H9 (cell line): ENCODE measurements at regions not wholly inside any gene's neighbourhood (a gene's known extent, or its start where the extent isn't known, plus 50 kb on each side); places are given as distances from the start of the nearest gene placed in this dataset.

Source experiments
- DNase-seq: peaks from one replicate; pipeline ENCODE4 v3.0.0-alpha.2; 2017
- H2AFZ ChIP-seq: one replicate; pipeline ENCODE4 v1.6.1; 2013; ENCODE audit warnings: mild to moderate bottlenecking, low read length, control low read depth, moderate library complexity
- H2AK5ac ChIP-seq: 2 replicates; pipeline ENCODE4 v1.6.1; 2013; ENCODE audit warnings: low read length, control low read depth, mixed read lengths; ENCODE audit not compliant: insufficient read length
- H2BK120ac ChIP-seq: one replicate; pipeline ENCODE4 v1.6.1; 2013; ENCODE audit warnings: low read depth, mild to moderate bottlenecking, low read length, control low read depth, inconsistent platforms; ENCODE audit not compliant: poor library complexity, severe bottlenecking
- H2BK12ac ChIP-seq: 2 replicates; pipeline ENCODE4 v1.6.1; 2013; ENCODE audit warnings: low read length, control low read depth, mixed read lengths, low read depth; ENCODE audit not compliant: insufficient read length
- H2BK15ac ChIP-seq: 2 replicates; pipeline ENCODE4 v1.6.1; 2013; ENCODE audit warnings: low read depth, low read length, control low read depth
- H2BK20ac ChIP-seq: one replicate; pipeline ENCODE4 v1.6.1; 2013; ENCODE audit warnings: low read depth, mild to moderate bottlenecking, low read length, control low read depth, inconsistent platforms; ENCODE audit not compliant: poor library complexity, severe bottlenecking
- H2BK5ac ChIP-seq: 2 replicates; pipeline ENCODE4 v1.6.1; 2013; ENCODE audit warnings: low read length, control low read depth, mixed read lengths; ENCODE audit not compliant: insufficient read length
- H3K14ac ChIP-seq: 2 replicates; pipeline ENCODE4 v1.6.1; 2013; ENCODE audit warnings: low read length, control low read depth; ENCODE audit not compliant: insufficient read depth
- H3K18ac ChIP-seq: 2 replicates; pipeline ENCODE4 v1.6.1; 2013; ENCODE audit warnings: low read depth, mild to moderate bottlenecking, mixed read lengths, low read length, control low read depth; ENCODE audit not compliant: insufficient read length
- H3K23ac ChIP-seq: 2 replicates; pipeline ENCODE4 v1.6.1; 2013; ENCODE audit warnings: low read length, control low read depth, mixed read lengths, low read depth; ENCODE audit not compliant: insufficient read length
- H3K23me2 ChIP-seq: 2 replicates; pipeline ENCODE4 v1.6.1; 2013; ENCODE audit warnings: low read depth, mild to moderate bottlenecking, mixed read lengths, low read length, control low read depth; ENCODE audit not compliant: insufficient read length, poor library complexity, severe bottlenecking
- H3K27ac ChIP-seq: 2 replicates; pipeline ENCODE4 v1.5.1; 2013; ENCODE audit warnings: low read length, control low read depth, mixed read lengths, low read depth; ENCODE audit not compliant: insufficient read length
- H3K27me3 ChIP-seq: 2 replicates; pipeline ENCODE4 v1.6.1; 2013; ENCODE audit warnings: low read length, control low read depth, inconsistent platforms; ENCODE audit not compliant: insufficient read depth
- H3K4ac ChIP-seq: 2 replicates; pipeline ENCODE4 v1.6.1; 2013; ENCODE audit warnings: low read depth, mild to moderate bottlenecking, control low read depth, inconsistent platforms, low read length, moderate library complexity
- H3K4me1 ChIP-seq: 2 replicates; pipeline ENCODE4 v1.6.1; 2013; ENCODE audit warnings: low read length, control low read depth, inconsistent platforms; ENCODE audit not compliant: insufficient read depth
- H3K4me2 ChIP-seq: 2 replicates; pipeline ENCODE4 v1.6.1; 2013; ENCODE audit warnings: low read length, control low read depth, mixed read lengths; ENCODE audit not compliant: insufficient read length, insufficient read depth
- H3K56ac ChIP-seq: 2 replicates; pipeline ENCODE4 v1.6.1; 2013; ENCODE audit warnings: low read depth, mild to moderate bottlenecking, mixed read lengths, low read length, control low read depth; ENCODE audit not compliant: insufficient read length
- H3K79me1 ChIP-seq: 2 replicates; pipeline ENCODE4 v1.6.1; 2013; ENCODE audit warnings: low read depth, mild to moderate bottlenecking, moderate library complexity, low read length, control low read depth, inconsistent platforms; ENCODE audit not compliant: insufficient read depth, poor library complexity, severe bottlenecking
- H3K79me2 ChIP-seq: 2 replicates; pipeline ENCODE4 v1.6.1; 2013; ENCODE audit warnings: low read length, control low read depth, inconsistent platforms; ENCODE audit not compliant: insufficient read depth
- H3K9ac ChIP-seq: 2 replicates; pipeline ENCODE4 v1.6.1; 2013; ENCODE audit warnings: low read length, control low read depth, mixed read lengths; ENCODE audit not compliant: insufficient read length; ENCODE audit errors: extremely low read depth
- H3K9me3 ChIP-seq: one replicate; pipeline ENCODE4 v1.6.1; 2013; ENCODE audit warnings: low read depth, low read length, inconsistent platforms; ENCODE audit not compliant: control insufficient read depth
- H3T11ph ChIP-seq: one replicate; pipeline ENCODE4 v1.6.1; 2013; ENCODE audit warnings: mild to moderate bottlenecking, low read length, control low read depth, inconsistent platforms
- H4K20me1 ChIP-seq: one replicate; pipeline ENCODE4 v1.6.1; 2013; ENCODE audit not compliant: control insufficient read depth, insufficient read length, insufficient read depth
- H4K5ac ChIP-seq: 2 replicates; pipeline ENCODE4 v1.6.1; 2013; ENCODE audit warnings: low read depth, mild to moderate bottlenecking, mixed read lengths, low read length, control low read depth; ENCODE audit not compliant: insufficient read length
- H4K8ac ChIP-seq: replicated peaks from 2 replicates; pipeline ENCODE4 v1.6.1; 2013; ENCODE audit warnings: low read length, control low read depth, mixed read lengths, low read depth; ENCODE audit not compliant: insufficient read length
- H4K91ac ChIP-seq: 2 replicates; pipeline ENCODE4 v1.6.1; 2013; ENCODE audit warnings: low read depth, mild to moderate bottlenecking, moderate library complexity, mixed read lengths, low read length, control low read depth; ENCODE audit not compliant: insufficient read length
- H3K27ac Mint-ChIP-seq, 3 experiments: 2 replicates in 2 of 3; 3 replicates in 1 of 3; pipeline ENCODE4 v1.8.0; 2020 to 2021; ENCODE audit warnings: mixed read lengths in 3 of 3, mild to moderate bottlenecking in 1 of 3, moderate library complexity in 1 of 3
- H3K27me3 Mint-ChIP-seq: 2 replicates; pipeline ENCODE4 v1.8.0; 2021; ENCODE audit warnings: low read depth, mild to moderate bottlenecking, moderate library complexity, mixed read lengths
- H3K36me3 Mint-ChIP-seq, 3 experiments: 2 replicates in 2 of 3; 3 replicates in 1 of 3; pipeline ENCODE4 v1.8.0; 2020 to 2021; ENCODE audit warnings: low read depth in 3 of 3, mixed read lengths in 3 of 3; ENCODE audit not compliant: insufficient read depth in 1 of 3
- H3K4me1 Mint-ChIP-seq, 2 experiments: 2 replicates each; pipeline ENCODE4 v1.8.0; 2020; ENCODE audit warnings: mixed read lengths in 2 of 2
- H3K4me3 Mint-ChIP-seq, 2 experiments: 2 replicates in 1 of 2; 3 replicates in 1 of 2; pipeline ENCODE4 v1.8.0; 2020 to 2021; ENCODE audit warnings: mild to moderate bottlenecking in 2 of 2, mixed read lengths in 2 of 2, moderate library complexity in 1 of 2
- H3K9me3 Mint-ChIP-seq, 2 experiments: 2 replicates in 1 of 2; 3 replicates in 1 of 2; pipeline ENCODE4 v1.8.0; 2020; ENCODE audit warnings: mild to moderate bottlenecking in 2 of 2, mixed read lengths in 2 of 2, moderate library complexity in 1 of 2
- TF ChIP-seq, protein P1 (sequence below): fragments of 200-600 bp; sonication (generic); conservative IDR thresholded peaks from 3 replicates; pipeline ENCODE4 v1.8.0; 2021; ENCODE audit warnings: antibody characterized with exemption, mild to moderate bottlenecking

- DNase-seq: no peak
Measured at GRCh38 chr5:89758146-89758545, 651.4 kb downstream of the CETN3 start.

More at GRCh38 chr5:89758146-89758545, 651.4 kb downstream of the CETN3 start:
- Mint-ChIP-seq H3K4me3 (no peak overlapping the region), H3K36me3 (no peaks in the 10 kb centered on the region), H3K27me3 (no peaks in the 10 kb centered on the region), H3K27ac (no peak overlapping the region), H3K4me1 (no peaks in the 10 kb centered on the region), H3K9me3 (no peaks in the 10 kb centered on the region)
- Histone ChIP-seq H2BK5ac (no peak overlapping the region), H3K56ac (no peak overlapping the region), H4K8ac (no peak overlapping the region), H3K23ac (no peak overlapping the region), H3K27me3 (no peaks in the 10 kb centered on the region), H2BK20ac (no peak overlapping the region), H3K4ac (no peak overlapping the region), H2BK15ac (no peak overlapping the region), H3T11ph (no peak overlapping the region), H4K5ac (no peak overlapping the region), H2BK12ac (no peak overlapping the region), H4K20me1 (no peaks in the 10 kb centered on the region), H3K18ac (no peak overlapping the region), H3K9ac (no peak overlapping the region), H2AK5ac (no peak overlapping the region), H3K4me1 (no peaks in the 10 kb centered on the region), H3K23me2 (no peaks in the 10 kb centered on the region), H3K14ac (no peak overlapping the region), H2AFZ (no peak overlapping the region), H3K79me2 (no peaks in the 10 kb centered on the region), H3K27ac (no peak overlapping the region), H3K4me2 (no peak overlapping the region), H2BK120ac (no peak overlapping the region), H4K91ac (no peak overlapping the region), H3K79me1 (no peaks in the 10 kb centered on the region), H3K9me3 (no peaks in the 10 kb centered on the region)
- TF ChIP-seq, protein P1, sequence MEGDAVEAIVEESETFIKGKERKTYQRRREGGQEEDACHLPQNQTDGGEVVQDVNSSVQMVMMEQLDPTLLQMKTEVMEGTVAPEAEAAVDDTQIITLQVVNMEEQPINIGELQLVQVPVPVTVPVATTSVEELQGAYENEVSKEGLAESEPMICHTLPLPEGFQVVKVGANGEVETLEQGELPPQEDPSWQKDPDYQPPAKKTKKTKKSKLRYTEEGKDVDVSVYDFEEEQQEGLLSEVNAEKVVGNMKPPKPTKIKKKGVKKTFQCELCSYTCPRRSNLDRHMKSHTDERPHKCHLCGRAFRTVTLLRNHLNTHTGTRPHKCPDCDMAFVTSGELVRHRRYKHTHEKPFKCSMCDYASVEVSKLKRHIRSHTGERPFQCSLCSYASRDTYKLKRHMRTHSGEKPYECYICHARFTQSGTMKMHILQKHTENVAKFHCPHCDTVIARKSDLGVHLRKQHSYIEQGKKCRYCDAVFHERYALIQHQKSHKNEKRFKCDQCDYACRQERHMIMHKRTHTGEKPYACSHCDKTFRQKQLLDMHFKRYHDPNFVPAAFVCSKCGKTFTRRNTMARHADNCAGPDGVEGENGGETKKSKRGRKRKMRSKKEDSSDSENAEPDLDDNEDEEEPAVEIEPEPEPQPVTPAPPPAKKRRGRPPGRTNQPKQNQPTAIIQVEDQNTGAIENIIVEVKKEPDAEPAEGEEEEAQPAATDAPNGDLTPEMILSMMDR: no peak
